WTC11 (cell line): ENCODE measurements at regions not wholly inside any gene's neighbourhood (a gene's known extent, or its start where the extent isn't known, plus 50 kb on each side); places are given as distances from the start of the nearest gene placed in this dataset.

Experiments
- ATAC-seq: fragments of 200-7000 bp; cut with Tn5 transposase; 2 replicates; pipeline ENCODE4 v1.10.0; 2021; ENCODE audit warnings: mild to moderate bottlenecking, moderate library complexity
- CTCF ChIA-PET: fragments of 300-600 bp; sonication (Branson Sonifier 250); formaldehyde crosslinking; loops from one replicate; lab custom pipeline; 2021; ENCODE audit warnings: antibody characterized with exemption; lab: Charles Lee
- POLR2A ChIA-PET: fragments of 350-600 bp; sonication (Branson Sonifier 250); formaldehyde crosslinking; loops from one replicate; lab custom pipeline; 2021; ENCODE audit warnings: antibody characterized with exemption; lab: Charles Lee
- DNase-seq: peaks from one replicate; pipeline ENCODE4 v3.0.0; 2021; ENCODE audit warnings: low spot score
- H3K27ac Mint-ChIP-seq: 2 replicates; pipeline ENCODE4 v1.8.0; 2021; ENCODE audit warnings: mixed read lengths
- H3K27me3 Mint-ChIP-seq: 2 replicates; pipeline ENCODE4 v1.8.0; 2021; ENCODE audit warnings: low read depth, mild to moderate bottlenecking, moderate library complexity, mixed read lengths
- H3K36me3 Mint-ChIP-seq: 2 replicates; pipeline ENCODE4 v1.8.0; 2021; ENCODE audit warnings: mixed read lengths
- H3K4me1 Mint-ChIP-seq: 2 replicates; pipeline ENCODE4 v1.8.0; 2022; ENCODE audit warnings: mixed read lengths
- H3K4me3 Mint-ChIP-seq: 2 replicates; pipeline ENCODE4 v1.8.0; 2021; ENCODE audit warnings: mild to moderate bottlenecking, moderate library complexity, mixed read lengths
- H3K9me3 Mint-ChIP-seq: 2 replicates; pipeline ENCODE4 v1.8.0; 2021; ENCODE audit warnings: mixed read lengths
- AFF4 ChIP-seq: sonication (generic); formaldehyde crosslinking; IDR thresholded peaks from 2 replicates; pipeline ENCODE4 v1.8.1; 2023; ENCODE audit warnings: mild to moderate bottlenecking, missing genetic modification reagents, borderline replicate concordance
- ATF1 ChIP-seq: sonication (generic); formaldehyde crosslinking; IDR thresholded peaks from 2 replicates; pipeline ENCODE4 v1.8.1; 2023; ENCODE audit warnings: mild to moderate bottlenecking, moderate library complexity, missing genetic modification reagents
- ATF6 ChIP-seq: sonication (generic); formaldehyde crosslinking; IDR thresholded peaks from 2 replicates; pipeline ENCODE4 v1.8.1; 2023; ENCODE audit warnings: mild to moderate bottlenecking, missing genetic modification reagents
- CREB1 ChIP-seq: sonication (generic); formaldehyde crosslinking; IDR thresholded peaks from 2 replicates; pipeline ENCODE4 v1.8.0; 2023; ENCODE audit warnings: mild to moderate bottlenecking, missing genetic modification reagents
- E2F1 ChIP-seq: sonication (generic); formaldehyde crosslinking; IDR thresholded peaks from 2 replicates; pipeline ENCODE4 v1.8.0; 2022; ENCODE audit warnings: mild to moderate bottlenecking, missing genetic modification reagents
- E2F4 ChIP-seq: sonication (generic); formaldehyde crosslinking; IDR thresholded peaks from 2 replicates; pipeline ENCODE4 v1.8.1; 2022; ENCODE audit warnings: low read depth, mild to moderate bottlenecking, moderate library complexity, missing genetic modification reagents, borderline replicate concordance
- GRHL2 ChIP-seq: fragments of 250-450 bp; sonication (Bioruptor Pico); IDR thresholded peaks from 2 replicates; pipeline ENCODE4 v1.8.0; 2022; ENCODE audit warnings: mild to moderate bottlenecking, moderate library complexity; ENCODE audit not compliant: insufficient replicate concordance, severe bottlenecking
- JAZF1 ChIP-seq: fragments of 250-450 bp; sonication (Bioruptor Pico); IDR thresholded peaks from 2 replicates; pipeline ENCODE4 v1.9.0; 2021; ENCODE audit warnings: moderate library complexity, mild to moderate bottlenecking, inconsistent platforms
- MXD4 ChIP-seq: fragments of 250-450 bp; sonication (Bioruptor Pico); IDR thresholded peaks from 2 replicates; pipeline ENCODE4 v1.8.0; 2021; ENCODE audit warnings: mild to moderate bottlenecking, moderate library complexity, borderline replicate concordance
- NR1H2 ChIP-seq: sonication (generic); formaldehyde crosslinking; IDR thresholded peaks from 2 replicates; pipeline ENCODE4 v1.9.0; 2021; ENCODE audit warnings: mild to moderate bottlenecking, moderate library complexity, missing genetic modification reagents
- NR2C2 ChIP-seq: sonication (generic); formaldehyde crosslinking; IDR thresholded peaks from 2 replicates; pipeline ENCODE4 v1.8.0; 2022; ENCODE audit warnings: mild to moderate bottlenecking, missing genetic modification reagents
- RELA ChIP-seq: sonication (generic); formaldehyde crosslinking; IDR thresholded peaks from 2 replicates; pipeline ENCODE4 v1.8.1; 2022; ENCODE audit warnings: missing genetic modification reagents, mild to moderate bottlenecking, borderline replicate concordance
- SMAD4 ChIP-seq: sonication (generic); formaldehyde crosslinking; IDR thresholded peaks from 2 replicates; pipeline ENCODE4 v1.8.0; 2022; ENCODE audit warnings: mild to moderate bottlenecking, missing genetic modification reagents
- TCF7 ChIP-seq: sonication (generic); formaldehyde crosslinking; IDR thresholded peaks from 2 replicates; pipeline ENCODE4 v1.8.0; 2022; ENCODE audit warnings: mild to moderate bottlenecking, low read depth, missing genetic modification reagents, moderate library complexity
- TEAD1 ChIP-seq: sonication (generic); formaldehyde crosslinking; IDR thresholded peaks from 2 replicates; pipeline ENCODE4 v1.8.0; 2022; ENCODE audit warnings: mild to moderate bottlenecking, missing genetic modification reagents
- TEAD4 ChIP-seq: sonication (generic); formaldehyde crosslinking; IDR thresholded peaks from 2 replicates; pipeline ENCODE4 v1.8.0; 2022; ENCODE audit warnings: mild to moderate bottlenecking, missing genetic modification reagents
- ZBTB43 ChIP-seq: sonication (generic); formaldehyde crosslinking; IDR thresholded peaks from 2 replicates; pipeline ENCODE4 v1.8.1; 2023; ENCODE audit warnings: mild to moderate bottlenecking, missing genetic modification reagents
- ZNF396 ChIP-seq: fragments of 250-450 bp; sonication (Bioruptor Pico); IDR thresholded peaks from 2 replicates; pipeline ENCODE4 v1.8.0; 2021; ENCODE audit warnings: mild to moderate bottlenecking, moderate library complexity, borderline replicate concordance
- ZNF423 ChIP-seq: fragments of 250-450 bp; sonication (Bioruptor Pico); IDR thresholded peaks from 2 replicates; pipeline ENCODE4 v2.1.2; 2022; ENCODE audit warnings: mild to moderate bottlenecking, moderate library complexity
- ZNF671 ChIP-seq: fragments of 250-450 bp; sonication (Bioruptor Pico); IDR thresholded peaks from 2 replicates; pipeline ENCODE4 v1.8.0; 2021; ENCODE audit warnings: mild to moderate bottlenecking
- TF ChIP-seq, protein P1 (sequence below): fragments of 250-450 bp; sonication (Bioruptor Pico); IDR thresholded peaks from 2 replicates; pipeline ENCODE4 v1.9.0; 2021; ENCODE audit warnings: moderate library complexity, mild to moderate bottlenecking, inconsistent platforms, borderline replicate concordance

GRCh38 chr13:42478531-42479156 is 95.3 kb upstream of the TNFSF11 start (continued):
- no peak for TF ChIP-seq GRHL2

DNA sequence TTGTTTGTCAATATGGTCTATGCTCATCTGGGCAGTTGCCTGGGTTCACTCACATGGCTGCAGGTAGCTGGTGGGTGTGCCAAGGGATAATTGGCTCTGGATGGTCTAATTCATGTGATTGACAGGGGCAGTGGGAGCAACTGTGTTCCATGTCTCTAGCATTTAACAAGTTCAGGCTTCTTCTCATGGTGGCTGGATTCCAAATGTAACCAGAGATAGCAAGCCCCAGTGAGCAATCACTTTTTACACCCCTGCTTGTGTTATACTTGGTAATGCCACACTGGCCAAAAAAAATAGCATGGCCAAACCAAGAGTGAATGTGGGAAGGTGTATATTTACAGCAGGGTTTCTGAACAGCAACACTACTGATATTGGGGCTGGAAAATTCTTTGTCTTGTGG is 89.6 kb upstream of the TNFSF11 start:
- Mint-ChIP-seq H3K27me3 (no peaks in the 10 kb centered on the region), H3K4me3 (no peak overlapping the region), H3K36me3 (peaks cover 5% of the 10 kb centered on the region; the same call in 1 of the 2 replicates), H3K9me3 (peaks cover 10% of the 10 kb centered on the region), H3K4me1 (no peaks in the 10 kb centered on the region), H3K27ac (no peak overlapping the region)
- DNase-seq (no peak), ATAC-seq (no peak)
- POLR2A ChIA-PET = no interaction called here
- TF ChIP-seq NR1H2 (CRISPR knock-in tag) = no peak
- no peak for TF ChIP-seq AFF4 (CRISPR knock-in tag)
- TF ChIP-seq TEAD4 = no peak
- no peak for TF ChIP-seq SMAD4
- no peak for TF ChIP-seq ZNF396 (CRISPR knock-in tag)
- TF ChIP-seq, protein P1, sequence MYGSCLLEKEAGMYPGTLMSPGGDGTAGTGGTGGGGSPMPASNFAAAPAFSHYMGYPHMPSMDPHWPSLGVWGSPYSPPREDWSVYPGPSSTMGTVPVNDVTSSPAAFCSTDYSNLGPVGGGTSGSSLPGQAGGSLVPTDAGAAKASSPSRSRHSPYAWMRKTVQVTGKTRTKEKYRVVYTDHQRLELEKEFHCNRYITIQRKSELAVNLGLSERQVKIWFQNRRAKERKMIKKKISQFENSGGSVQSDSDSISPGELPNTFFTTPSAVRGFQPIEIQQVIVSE = no peak
- CTCF ChIA-PET = no interaction called here

DNA sequence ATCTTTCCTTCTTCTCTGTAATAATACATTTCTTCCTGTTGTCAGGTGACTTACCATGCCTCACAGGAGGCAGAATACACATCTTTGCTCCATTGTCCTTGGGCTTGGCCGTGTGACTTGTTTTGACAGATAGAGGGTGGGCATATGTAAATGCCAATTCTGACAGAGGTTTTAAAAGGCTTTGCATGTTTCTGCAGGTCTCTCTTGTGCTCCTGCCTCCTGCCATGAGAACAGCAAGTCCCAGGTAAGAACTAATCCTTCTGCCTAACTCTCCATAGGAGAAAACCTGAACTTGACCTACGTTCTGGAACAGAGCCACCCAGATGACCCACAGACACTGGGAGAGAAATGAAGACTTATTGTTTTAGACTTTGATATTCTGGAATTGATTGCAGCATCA is 88.7 kb upstream of the TNFSF11 start:
- ChIA-PET CTCF (no interaction called here), POLR2A (no interaction called here)
- H3K27me3 Mint-ChIP-seq = no peaks in the 10 kb centered on the region
- H3K27ac Mint-ChIP-seq = no peak overlapping the region
- H3K9me3 Mint-ChIP-seq = peaks cover 10% of the 10 kb centered on the region
- DNase-seq (no peak), ATAC-seq (no peak)
- H3K36me3 Mint-ChIP-seq = peaks cover 5% of the 10 kb centered on the region; the same call in 1 of the 2 replicates
- TF ChIP-seq E2F4 (CRISPR knock-in tag) (no peak), TCF7 (no peak), E2F1 (CRISPR knock-in tag) (no peak), RELA (CRISPR knock-in tag) (no peak), JAZF1 (CRISPR knock-in tag) (no peak), ZNF423 (CRISPR knock-in tag) (no peak), ZNF671 (no peak), CREB1 (no peak), NR2C2 (CRISPR knock-in tag) (no peak), ATF1 (CRISPR knock-in tag) (no peak), MXD4 (CRISPR knock-in tag) (no peak), ZBTB43 (CRISPR knock-in tag) (no peak), ATF6 (CRISPR knock-in tag) (no peak), TEAD1 (CRISPR knock-in tag) (no peak)
- no peaks in the 10 kb centered on the region for H3K4me1 Mint-ChIP-seq
- H3K4me3 Mint-ChIP-seq = no peak overlapping the region
